ENCODE measurements at regions not wholly inside any gene's neighbourhood (a gene's known extent, or its start where the extent isn't known, plus 50 kb on each side); places are given as distances from the start of the nearest gene placed in this dataset.
"Not testable (repeated sequence)": the region's sequence is repeated elsewhere in the genome, so short reads cannot be mapped to it uniquely, and the experiment has no call there.

DNA sequence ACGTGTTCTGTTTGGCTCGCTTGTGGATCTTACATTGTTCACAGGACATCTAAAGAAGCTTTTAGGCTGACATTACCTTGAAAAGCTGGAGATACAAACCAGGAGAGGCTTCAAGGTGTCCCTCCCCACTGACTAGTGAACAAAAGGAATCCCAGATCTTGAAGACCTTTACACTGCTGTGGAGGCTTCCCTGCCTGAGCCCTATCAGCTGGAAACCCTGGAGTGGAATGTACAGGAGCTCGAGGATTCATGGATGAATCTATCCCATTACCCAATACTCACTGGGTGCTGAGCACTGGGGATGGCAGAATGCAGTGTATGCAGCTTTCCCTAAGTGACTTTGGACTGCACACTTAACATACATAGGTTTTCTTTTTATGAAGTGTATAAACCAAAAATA is 82.3 kb upstream of the MFGE8 start:
- no peak for DNase-seq (ENCODE audit: low read depth)

DNA sequence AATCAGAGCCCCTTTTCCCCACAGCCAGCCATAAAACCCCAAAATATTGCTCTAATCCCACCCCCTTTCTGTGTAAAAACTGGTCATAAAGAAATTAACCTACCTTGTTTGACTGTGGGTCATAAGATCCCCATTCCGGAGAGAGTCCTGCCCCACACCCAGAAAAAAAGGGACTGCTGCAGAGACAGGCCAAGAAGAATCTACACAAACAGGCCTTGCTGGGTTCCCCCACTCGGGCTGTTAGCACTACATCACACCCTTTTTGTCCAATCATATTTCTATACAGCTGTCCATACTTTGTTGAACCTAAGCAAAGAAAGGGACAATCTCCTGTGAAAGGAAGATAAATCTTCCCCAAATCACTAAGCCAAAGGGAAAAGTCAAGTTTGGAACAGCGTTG is 84.4 kb upstream of the MFGE8 start:
- DNase-seq (ENCODE audit: low read depth), result no peak

DNA sequence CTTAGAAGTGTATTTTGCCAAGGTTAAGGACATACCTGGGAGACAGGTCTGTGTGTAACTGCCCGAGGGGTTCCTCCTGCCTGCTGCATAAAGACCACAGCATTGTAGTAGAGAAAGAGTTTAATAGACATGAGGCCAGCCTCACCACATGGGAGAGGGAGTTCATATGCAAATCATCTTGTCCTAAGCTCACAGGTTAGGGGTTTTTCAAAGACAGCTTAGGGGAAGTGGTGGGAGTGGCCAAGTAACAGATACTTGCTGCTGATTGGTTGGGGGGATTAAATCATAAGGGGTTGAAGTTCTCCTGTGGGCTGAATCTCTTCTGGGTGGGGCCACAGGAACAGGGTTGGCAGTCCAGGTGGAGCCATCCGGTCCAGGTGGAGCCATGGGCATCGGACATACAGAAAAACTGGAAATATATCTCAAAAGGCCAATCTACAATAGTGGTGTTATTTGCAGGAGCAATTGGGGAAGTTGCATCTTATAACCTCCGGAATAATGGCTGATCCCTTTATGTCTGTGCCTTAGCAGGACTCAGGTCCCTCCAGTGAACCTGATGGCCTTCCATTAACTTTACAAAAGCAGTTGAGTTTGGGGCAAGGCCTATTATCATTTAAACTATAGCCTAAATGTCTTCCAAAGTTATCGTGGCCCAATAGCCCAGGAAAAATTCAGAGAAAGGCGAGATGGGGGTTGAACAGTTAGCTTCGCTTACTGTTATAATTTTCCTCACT is 86.0 kb upstream of the MFGE8 start:
- DNase-seq (ENCODE audit: low read depth), result no peak

DNA sequence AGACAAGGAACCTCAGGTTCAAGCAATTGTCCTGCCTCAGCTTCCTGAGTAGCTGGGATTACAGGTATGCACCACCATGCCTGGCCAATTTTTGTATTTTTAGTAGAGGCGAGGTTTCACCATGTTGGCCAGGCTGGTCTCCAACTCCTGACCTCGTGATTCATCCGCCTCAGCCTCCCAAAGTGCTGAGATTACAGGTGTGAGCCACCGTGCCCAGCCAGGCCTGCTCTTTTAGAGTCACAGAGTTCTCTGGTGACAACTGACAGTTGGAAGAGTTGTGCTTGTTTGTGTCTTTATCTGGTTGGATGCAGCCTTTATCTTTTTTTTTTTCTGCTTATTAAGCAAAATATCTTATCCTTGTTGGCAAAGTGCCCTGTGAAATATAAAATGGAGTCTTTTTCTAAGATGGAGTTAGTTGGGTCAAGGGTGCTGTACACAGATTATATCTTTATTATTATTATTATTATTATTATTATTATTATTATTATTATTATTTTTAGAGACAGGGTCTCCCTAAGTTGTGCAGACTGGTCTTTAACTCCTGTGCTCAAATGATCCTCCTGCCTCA is 86.5 kb upstream of the ABHD2 start:
- not testable (repeated sequence) for DNase-seq (ENCODE audit: low read depth)

DNA sequence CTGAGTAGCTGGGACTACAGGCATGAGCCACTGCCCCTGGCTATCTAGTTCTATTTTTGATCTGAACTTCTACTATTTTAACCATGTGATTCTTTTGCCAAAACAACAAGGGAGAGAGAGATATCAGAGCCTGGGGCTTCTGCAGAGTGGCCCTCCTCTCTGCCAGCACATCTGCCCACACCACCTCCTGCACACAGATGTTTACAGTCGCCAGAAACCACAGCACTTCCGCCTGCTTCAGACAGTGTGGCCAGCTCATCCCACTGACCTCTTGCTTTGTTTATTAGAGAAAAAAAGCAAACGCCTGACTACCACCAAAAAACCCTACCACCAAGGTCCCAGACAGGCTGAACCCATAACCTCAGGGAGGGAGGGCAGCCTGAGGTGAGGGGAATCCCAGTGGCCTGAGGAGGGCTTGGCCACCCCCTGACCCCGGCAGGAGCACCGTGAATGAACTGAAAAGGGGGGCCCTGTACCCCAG is 85.9 kb upstream of the ABHD2 start:
- DNase-seq (ENCODE audit: low read depth), result no peak

DNA sequence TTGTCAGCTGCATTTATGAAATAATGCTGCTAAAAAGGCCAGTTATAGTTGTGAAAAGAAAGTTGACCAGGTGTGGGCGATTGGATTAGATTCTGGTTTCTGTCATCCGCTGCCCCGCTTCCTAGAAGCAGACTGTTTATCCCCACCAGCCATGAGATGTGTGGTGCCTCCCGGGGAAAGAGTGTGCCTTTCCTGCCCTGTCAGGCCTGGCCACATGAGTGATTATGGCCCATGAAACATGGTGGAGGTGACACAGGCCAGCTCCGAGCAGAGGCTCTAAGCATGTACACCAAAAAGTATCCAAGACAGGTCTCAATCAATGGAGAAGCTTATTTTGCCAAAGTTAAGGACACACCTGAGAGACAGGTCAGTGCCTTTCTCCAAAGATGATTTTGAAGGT is 85.4 kb upstream of the ABHD2 start:
- no peak for DNase-seq (ENCODE audit: low read depth)

DNA sequence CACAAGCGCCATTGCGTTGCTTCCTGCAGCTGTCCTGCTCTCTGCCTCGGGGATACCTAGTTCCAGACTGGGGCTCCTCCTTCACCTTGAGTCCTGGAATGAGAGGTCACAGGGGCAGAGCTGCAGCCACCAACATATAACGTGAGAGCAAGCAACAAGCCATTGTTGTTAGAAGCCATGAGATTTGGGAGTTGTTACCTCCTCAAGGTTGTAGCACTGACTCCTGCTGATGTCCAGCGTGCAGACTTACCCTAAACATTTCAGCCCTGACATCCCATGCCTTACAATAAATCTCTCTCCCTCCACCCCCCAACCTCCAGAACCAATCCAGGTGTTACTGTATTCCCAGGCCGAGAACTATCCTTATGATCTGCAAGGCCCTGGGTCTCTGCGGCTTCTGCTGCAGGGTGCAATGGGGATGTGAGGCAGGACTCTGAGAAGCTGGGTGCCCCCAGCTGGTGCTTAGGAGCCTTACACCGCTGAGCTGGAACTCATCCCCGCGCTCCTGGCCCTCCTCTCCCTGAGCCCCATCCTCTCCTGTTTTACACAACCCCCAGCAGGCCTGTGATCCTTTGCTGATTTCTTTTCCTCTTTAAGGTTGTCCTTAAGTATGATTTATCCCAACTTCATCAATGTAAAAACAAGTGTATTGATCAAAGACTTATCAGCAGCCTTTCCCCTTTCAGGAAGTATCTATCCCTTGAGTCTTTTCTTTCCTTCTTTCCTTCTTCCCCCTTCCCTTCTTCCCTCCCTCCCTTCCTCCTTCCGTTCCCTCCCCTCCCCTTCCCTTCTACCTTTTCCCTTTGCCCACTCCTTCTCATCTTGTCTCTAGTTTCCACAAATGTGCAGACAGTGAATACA is 84.2 kb upstream of the ABHD2 start:
- DNase-seq (ENCODE audit: low read depth), result no peak

DNA sequence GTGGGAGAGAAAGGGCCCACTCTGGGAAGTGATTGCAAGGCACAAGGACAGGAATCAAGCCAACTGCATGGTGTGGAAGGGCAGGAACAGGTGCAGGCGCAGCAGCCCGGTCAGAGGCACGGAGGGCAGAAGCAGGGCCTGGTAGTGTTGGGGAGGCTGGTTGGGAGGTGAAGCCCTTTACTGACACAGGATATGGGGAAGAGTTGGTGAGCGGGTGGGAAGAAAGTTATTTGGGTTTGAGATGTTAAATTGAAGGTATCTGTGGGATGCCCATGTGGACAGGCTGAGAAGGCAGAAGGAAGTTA is 83.6 kb upstream of the ABHD2 start:
- DNase-seq (ENCODE audit: low read depth), result no peak

DNA sequence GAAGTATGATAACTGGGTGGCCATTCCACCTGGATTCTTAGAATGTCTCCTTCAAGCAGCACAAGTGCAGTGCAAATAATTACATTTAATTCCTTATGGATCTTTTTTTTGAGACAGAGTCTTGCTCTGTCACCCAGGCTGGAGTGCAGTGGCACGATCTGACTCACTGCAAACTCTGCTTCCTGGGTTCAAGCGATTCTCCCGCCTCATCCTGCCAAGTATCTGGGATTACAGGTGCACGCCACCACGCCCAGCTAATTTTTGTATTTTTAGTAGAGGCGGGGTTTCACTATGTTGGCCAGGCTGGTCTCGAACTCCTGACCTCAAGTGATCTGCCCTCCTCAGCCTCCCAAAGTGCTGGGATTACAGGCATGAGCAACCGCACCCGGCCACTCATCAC is 80.7 kb upstream of the ABHD2 start:
- not testable (repeated sequence) for DNase-seq (ENCODE audit: low read depth)

DNA sequence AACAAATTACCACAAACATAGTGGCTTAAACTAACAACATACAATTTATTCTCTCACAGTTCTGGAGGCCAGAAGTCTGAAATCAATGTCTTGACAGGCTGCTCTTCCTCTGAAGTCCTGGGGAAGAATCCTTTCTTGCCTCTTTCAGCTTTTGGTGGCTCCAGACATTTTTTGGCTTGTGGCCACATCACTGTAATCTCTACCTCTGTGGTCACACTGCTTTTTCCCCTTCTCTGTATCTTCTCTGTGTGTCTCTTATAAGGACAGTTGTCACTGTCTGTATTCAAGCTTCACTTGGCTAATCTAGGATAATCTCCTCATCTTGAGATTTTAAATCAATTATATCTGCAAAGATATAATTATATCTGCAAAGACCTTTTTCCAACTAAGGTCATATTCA is 80.3 kb upstream of the ABHD2 start:
- no peak for DNase-seq (ENCODE audit: low read depth)

DNA sequence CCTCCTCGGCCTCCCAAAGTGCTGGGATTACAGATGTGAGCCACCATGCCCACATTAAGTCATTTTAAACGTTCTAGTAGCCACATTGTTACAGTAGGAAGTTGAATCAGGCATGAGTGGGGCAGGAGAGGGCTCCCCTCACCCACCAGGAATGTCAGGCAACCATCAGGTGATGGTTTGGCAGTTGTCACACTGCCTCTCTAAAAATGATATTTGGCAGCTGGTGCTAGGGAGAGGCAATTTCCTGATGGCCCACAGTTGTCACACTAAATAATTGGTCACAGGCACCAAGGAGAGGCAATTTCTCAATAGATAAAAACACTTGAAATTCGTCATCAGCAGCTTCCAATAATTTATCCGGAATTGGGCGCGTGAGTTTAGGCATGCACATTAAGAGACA is 79.2 kb upstream of the ABHD2 start:
- no peak for DNase-seq (ENCODE audit: low read depth)

DNA sequence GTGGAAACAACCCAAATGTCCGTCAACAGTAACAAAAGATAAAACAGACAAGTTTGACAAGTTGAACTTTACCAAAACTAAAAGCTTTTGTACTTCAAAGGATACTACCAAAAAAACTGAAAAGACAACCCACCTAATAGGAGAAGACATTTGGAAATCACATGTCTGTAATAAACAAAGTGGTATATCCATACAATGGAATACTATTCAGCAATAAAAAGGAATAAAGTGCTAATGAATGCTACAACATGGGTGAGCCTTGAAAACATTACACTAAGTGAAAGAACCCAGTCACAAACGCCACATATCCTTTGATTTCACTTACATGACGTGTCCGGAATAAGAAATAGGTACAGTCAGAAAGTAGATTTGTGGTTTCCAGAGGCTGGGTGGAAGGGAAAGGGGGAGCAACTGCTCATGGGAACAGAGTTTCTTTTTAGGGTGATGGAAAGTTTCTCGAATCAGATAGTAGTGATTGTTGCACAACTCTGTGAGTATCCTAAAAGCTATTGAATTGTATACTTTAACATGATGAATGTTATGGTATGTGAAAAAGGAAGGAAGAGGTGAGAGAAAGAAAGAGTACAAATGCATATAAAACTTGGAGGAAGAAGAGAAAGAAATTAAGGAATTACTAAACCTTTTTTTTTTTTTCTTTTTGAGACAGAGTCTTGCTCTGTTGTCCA is 72.7 kb upstream of the ABHD2 start:
- no peak for DNase-seq (ENCODE audit: low read depth)

DNA sequence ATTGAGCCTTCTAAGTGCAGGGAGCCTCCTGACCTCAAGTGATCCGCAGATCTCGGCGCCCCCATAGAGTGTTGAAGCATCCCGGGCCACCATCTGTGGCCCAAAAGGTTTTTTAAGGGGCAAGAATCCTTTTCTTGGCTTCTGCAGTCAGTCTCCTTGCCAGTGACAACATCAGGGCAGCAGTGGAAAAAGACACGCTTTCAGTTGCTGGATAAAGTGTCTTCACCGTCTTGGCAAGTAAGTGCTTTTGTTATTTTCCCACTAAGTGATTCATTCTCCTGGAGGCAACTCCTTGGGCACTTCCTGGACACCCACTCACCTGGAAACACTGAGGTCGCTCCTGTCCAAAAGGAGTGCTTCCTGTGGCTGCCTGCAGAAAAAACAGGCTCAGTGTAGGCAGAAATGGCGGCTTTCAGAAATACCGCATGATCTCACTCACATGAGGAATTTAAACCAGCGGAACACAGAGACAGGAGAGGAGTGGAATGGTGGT is 71.7 kb upstream of the ABHD2 start:
- no peak for DNase-seq (ENCODE audit: low read depth)

DNA sequence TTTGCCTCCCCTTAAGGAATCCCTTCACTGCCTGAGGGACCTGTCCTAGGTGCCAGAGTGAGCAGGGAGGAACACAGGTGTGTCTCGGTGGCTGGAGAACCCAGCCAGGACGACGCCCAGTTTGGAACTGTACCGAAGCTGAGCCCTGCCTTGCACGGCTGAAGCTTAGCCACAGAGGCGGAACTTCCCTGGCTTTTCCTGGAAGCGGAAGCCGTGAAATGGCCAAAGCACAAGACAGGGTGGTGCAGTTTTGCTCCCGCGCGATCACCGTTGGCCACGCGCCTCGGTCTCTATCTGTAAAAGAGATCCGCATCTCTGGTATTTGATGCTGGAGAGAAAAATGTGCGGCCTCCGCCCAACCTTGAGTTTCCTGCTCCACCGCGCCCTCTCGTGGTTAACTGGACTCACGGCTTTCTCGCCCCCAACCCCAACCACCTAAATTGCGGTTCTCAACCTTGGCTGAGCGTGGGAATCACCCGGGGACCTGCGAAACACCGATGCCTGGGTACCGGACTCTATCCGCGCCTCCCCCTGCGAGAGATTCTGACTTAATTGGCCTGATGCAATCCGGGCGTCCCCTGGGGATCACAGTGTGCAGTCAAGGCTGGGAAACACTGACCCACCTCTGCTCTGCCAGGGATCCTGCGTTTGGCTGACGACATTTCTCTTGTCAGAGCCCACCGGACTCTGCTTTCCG is 70.7 kb upstream of the ABHD2 start:
- DNase-seq (ENCODE audit: low read depth), result peak; percentile 93

DNA sequence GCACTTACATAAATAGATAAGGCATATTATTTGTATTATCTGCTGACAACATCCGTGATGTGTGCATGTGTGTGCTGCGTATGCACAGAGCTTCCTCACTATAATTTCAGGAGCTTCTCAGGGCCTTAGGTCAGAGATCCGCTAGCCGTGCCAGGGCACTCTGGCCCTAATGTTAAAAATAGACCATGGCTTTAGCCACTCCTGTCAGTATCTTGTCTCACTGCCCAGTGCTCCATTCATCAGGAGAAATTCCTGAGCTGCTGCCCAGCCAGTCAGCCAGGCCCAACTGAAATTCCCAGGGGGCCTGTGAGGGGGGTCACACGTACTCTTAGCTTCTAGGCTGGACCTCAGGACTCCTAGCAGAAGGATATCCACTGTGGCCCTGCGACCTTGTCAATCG is 70.0 kb upstream of the ABHD2 start:
- DNase-seq (ENCODE audit: low read depth), result no peak

DNA sequence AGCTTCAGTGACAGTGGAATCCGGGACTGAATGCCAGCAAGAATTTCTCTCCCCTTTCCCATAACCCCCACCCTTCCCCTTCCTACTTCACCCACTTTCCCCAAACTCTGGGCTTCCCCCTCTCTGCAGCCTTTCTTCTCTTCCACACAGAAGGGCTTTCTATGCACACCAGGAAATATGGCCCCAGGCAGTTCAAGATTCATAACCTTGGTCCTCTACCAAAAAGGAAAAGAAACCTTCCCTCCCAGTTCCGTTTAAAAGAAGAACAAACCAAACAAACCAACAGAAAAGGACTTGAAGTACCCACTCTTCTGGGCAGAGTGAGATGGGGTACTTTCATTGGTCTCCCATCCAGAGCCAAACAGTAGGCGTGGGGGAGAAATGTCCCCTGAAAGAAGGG is 68.8 kb upstream of the ABHD2 start:
- no peak for DNase-seq (ENCODE audit: low read depth)

DNA sequence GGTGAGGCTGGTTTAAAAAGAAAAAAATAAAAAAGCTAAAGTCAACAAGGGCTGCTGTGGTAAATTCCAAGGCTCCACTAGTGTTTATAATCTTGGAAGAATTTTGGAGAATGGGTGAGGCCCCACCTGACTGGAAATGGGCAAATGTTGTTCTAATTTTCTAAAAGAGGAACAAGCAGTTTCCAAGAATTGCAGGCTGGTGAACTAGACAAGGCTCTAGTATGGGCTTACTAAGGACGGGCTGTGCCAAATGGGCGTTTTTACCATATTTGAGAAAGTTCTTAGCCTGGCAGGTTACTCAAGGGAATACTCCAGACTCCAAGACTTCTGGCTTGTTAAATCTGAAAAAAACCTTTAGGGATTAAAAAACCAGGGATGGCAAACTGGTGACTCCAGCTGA is 67.0 kb upstream of the ABHD2 start:
- DNase-seq (ENCODE audit: low read depth), result no peak

DNA sequence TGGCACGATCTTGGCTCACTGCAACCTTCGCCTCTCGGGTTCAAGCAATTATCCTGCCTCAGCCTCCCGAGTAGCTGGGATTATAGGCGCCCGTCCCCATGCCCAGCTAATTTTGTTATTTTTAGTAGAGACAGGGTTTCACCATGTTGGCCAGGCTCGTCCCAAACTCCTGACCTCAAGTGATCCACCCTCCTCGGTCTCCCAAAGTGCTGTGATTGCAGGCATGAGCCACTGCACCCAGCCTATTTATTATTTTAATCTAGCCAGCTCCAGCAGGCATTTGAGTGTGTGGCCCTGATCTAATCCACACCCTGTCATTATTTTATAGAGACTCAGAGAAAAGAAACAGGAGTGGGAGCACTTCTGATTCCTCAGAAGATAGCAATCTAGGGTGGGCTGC is 66.4 kb upstream of the ABHD2 start:
- DNase-seq (ENCODE audit: low read depth), result not testable (repeated sequence)

DNA sequence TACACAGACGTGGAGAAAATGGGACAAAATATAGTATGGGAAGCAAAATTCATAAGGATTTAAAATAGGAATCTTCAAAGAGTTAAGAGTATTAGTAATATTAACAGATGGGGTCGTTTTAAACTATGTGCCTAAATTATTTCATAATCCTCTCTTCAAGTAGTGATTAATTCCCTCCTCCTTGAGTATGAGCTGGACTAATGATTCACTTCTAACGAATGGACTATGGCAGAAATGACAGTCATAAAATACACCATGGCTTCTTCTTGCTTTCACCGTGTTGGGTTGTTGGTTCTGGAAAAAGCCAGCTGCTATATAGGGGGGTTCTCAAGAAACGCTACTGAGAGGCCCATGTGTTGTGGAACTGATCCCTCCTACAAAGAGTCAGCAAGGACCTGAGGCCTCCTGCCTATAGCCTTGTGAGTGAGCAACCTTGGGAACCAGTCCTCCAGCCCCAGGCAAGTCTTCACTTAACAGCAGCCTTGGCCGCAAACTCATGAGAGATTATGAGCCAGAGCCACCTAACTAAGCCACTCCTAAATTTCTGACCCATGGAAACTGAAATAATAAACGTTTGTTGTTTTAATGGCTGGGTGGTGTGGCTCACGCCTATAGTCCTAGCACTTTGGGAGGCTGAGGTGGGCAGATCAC is 64.8 kb upstream of the ABHD2 start:
- no peak for DNase-seq (ENCODE audit: low read depth)

DNA sequence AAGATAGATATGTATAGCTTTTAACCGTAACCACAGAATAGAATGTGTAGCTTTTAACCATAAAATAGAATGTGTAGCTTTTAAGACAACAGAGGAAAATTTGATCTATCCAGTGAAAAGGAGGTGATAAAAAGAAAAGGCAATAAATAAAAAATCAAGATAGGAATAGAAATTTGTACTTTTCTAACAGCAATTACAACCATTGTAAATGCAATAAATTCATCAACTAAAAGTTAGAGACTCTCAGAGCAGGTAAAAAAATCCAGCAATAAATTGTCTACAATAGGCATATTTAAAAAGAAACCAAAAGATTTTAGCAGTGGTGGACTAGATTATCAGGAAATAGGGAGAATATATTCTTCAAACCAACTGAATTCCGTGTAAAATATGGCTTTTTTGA is 63.8 kb upstream of the ABHD2 start:
- no peak for DNase-seq (ENCODE audit: low read depth)

DNA sequence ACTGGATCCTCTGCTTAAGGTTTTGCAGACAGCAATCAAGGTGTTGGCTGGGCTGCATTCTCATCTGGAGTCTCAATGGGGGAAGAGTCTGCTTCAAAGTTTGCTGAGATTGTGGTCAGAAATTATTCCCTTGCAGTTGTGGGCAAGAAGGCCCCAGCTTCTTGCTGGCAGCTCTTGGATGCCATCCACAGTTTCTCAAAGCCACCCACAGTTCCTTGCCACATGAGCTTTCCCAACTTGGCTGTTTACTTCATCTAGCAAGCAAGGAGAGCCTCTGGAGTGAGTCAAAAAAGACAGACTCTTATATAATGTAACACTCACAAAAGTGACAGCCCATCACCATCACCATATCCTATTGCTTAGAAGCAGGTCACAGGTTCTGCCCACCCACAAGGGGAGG is 62.1 kb upstream of the ABHD2 start:
- no peak for DNase-seq (ENCODE audit: low read depth)

Measured in activated T-cell treated with anti-CD3 and anti-CD28 coated beads for 1 hour (primary cell).